H9 (cell line): ENCODE measurements at regions not wholly inside any gene's neighbourhood (a gene's known extent, or its start where the extent isn't known, plus 50 kb on each side); places are given as distances from the start of the nearest gene placed in this dataset.

ENCODE experiments used
- DNase-seq: peaks from one replicate; pipeline ENCODE4 v3.0.0-alpha.2; 2017
- H2AFZ ChIP-seq: one replicate; pipeline ENCODE4 v1.6.1; 2013; ENCODE audit warnings: mild to moderate bottlenecking, low read length, control low read depth, moderate library complexity
- H2AK5ac ChIP-seq: 2 replicates; pipeline ENCODE4 v1.6.1; 2013; ENCODE audit warnings: low read length, control low read depth, mixed read lengths; ENCODE audit not compliant: insufficient read length
- H2BK120ac ChIP-seq: one replicate; pipeline ENCODE4 v1.6.1; 2013; ENCODE audit warnings: low read depth, mild to moderate bottlenecking, low read length, control low read depth, inconsistent platforms; ENCODE audit not compliant: poor library complexity, severe bottlenecking
- H2BK12ac ChIP-seq: 2 replicates; pipeline ENCODE4 v1.6.1; 2013; ENCODE audit warnings: low read length, control low read depth, mixed read lengths, low read depth; ENCODE audit not compliant: insufficient read length
- H2BK15ac ChIP-seq: 2 replicates; pipeline ENCODE4 v1.6.1; 2013; ENCODE audit warnings: low read depth, low read length, control low read depth
- H2BK20ac ChIP-seq: one replicate; pipeline ENCODE4 v1.6.1; 2013; ENCODE audit warnings: low read depth, mild to moderate bottlenecking, low read length, control low read depth, inconsistent platforms; ENCODE audit not compliant: poor library complexity, severe bottlenecking
- H2BK5ac ChIP-seq: 2 replicates; pipeline ENCODE4 v1.6.1; 2013; ENCODE audit warnings: low read length, control low read depth, mixed read lengths; ENCODE audit not compliant: insufficient read length
- H3K14ac ChIP-seq: 2 replicates; pipeline ENCODE4 v1.6.1; 2013; ENCODE audit warnings: low read length, control low read depth; ENCODE audit not compliant: insufficient read depth
- H3K18ac ChIP-seq: 2 replicates; pipeline ENCODE4 v1.6.1; 2013; ENCODE audit warnings: low read depth, mild to moderate bottlenecking, mixed read lengths, low read length, control low read depth; ENCODE audit not compliant: insufficient read length
- H3K23ac ChIP-seq: 2 replicates; pipeline ENCODE4 v1.6.1; 2013; ENCODE audit warnings: low read length, control low read depth, mixed read lengths, low read depth; ENCODE audit not compliant: insufficient read length
- H3K23me2 ChIP-seq: 2 replicates; pipeline ENCODE4 v1.6.1; 2013; ENCODE audit warnings: low read depth, mild to moderate bottlenecking, mixed read lengths, low read length, control low read depth; ENCODE audit not compliant: insufficient read length, poor library complexity, severe bottlenecking
- H3K27ac ChIP-seq: 2 replicates; pipeline ENCODE4 v1.5.1; 2013; ENCODE audit warnings: low read length, control low read depth, mixed read lengths, low read depth; ENCODE audit not compliant: insufficient read length
- H3K27me3 ChIP-seq: 2 replicates; pipeline ENCODE4 v1.6.1; 2013; ENCODE audit warnings: low read length, control low read depth, inconsistent platforms; ENCODE audit not compliant: insufficient read depth
- H3K4ac ChIP-seq: 2 replicates; pipeline ENCODE4 v1.6.1; 2013; ENCODE audit warnings: low read depth, mild to moderate bottlenecking, control low read depth, inconsistent platforms, low read length, moderate library complexity
- H3K4me1 ChIP-seq: 2 replicates; pipeline ENCODE4 v1.6.1; 2013; ENCODE audit warnings: low read length, control low read depth, inconsistent platforms; ENCODE audit not compliant: insufficient read depth
- H3K4me2 ChIP-seq: 2 replicates; pipeline ENCODE4 v1.6.1; 2013; ENCODE audit warnings: low read length, control low read depth, mixed read lengths; ENCODE audit not compliant: insufficient read length, insufficient read depth
- H3K56ac ChIP-seq: 2 replicates; pipeline ENCODE4 v1.6.1; 2013; ENCODE audit warnings: low read depth, mild to moderate bottlenecking, mixed read lengths, low read length, control low read depth; ENCODE audit not compliant: insufficient read length
- H3K79me1 ChIP-seq: 2 replicates; pipeline ENCODE4 v1.6.1; 2013; ENCODE audit warnings: low read depth, mild to moderate bottlenecking, moderate library complexity, low read length, control low read depth, inconsistent platforms; ENCODE audit not compliant: insufficient read depth, poor library complexity, severe bottlenecking
- H3K79me2 ChIP-seq: 2 replicates; pipeline ENCODE4 v1.6.1; 2013; ENCODE audit warnings: low read length, control low read depth, inconsistent platforms; ENCODE audit not compliant: insufficient read depth
- H3K9ac ChIP-seq: 2 replicates; pipeline ENCODE4 v1.6.1; 2013; ENCODE audit warnings: low read length, control low read depth, mixed read lengths; ENCODE audit not compliant: insufficient read length; ENCODE audit errors: extremely low read depth
- H3K9me3 ChIP-seq: one replicate; pipeline ENCODE4 v1.6.1; 2013; ENCODE audit warnings: low read depth, low read length, inconsistent platforms; ENCODE audit not compliant: control insufficient read depth
- H3T11ph ChIP-seq: one replicate; pipeline ENCODE4 v1.6.1; 2013; ENCODE audit warnings: mild to moderate bottlenecking, low read length, control low read depth, inconsistent platforms
- H4K20me1 ChIP-seq: one replicate; pipeline ENCODE4 v1.6.1; 2013; ENCODE audit not compliant: control insufficient read depth, insufficient read length, insufficient read depth
- H4K5ac ChIP-seq: 2 replicates; pipeline ENCODE4 v1.6.1; 2013; ENCODE audit warnings: low read depth, mild to moderate bottlenecking, mixed read lengths, low read length, control low read depth; ENCODE audit not compliant: insufficient read length
- H4K8ac ChIP-seq: replicated peaks from 2 replicates; pipeline ENCODE4 v1.6.1; 2013; ENCODE audit warnings: low read length, control low read depth, mixed read lengths, low read depth; ENCODE audit not compliant: insufficient read length
- H4K91ac ChIP-seq: 2 replicates; pipeline ENCODE4 v1.6.1; 2013; ENCODE audit warnings: low read depth, mild to moderate bottlenecking, moderate library complexity, mixed read lengths, low read length, control low read depth; ENCODE audit not compliant: insufficient read length
- H3K27ac Mint-ChIP-seq, 3 experiments: 2 replicates in 2 of 3; 3 replicates in 1 of 3; pipeline ENCODE4 v1.8.0; 2020 to 2021; ENCODE audit warnings: mixed read lengths in 3 of 3, mild to moderate bottlenecking in 1 of 3, moderate library complexity in 1 of 3
- H3K27me3 Mint-ChIP-seq: 2 replicates; pipeline ENCODE4 v1.8.0; 2021; ENCODE audit warnings: low read depth, mild to moderate bottlenecking, moderate library complexity, mixed read lengths
- H3K36me3 Mint-ChIP-seq, 3 experiments: 2 replicates in 2 of 3; 3 replicates in 1 of 3; pipeline ENCODE4 v1.8.0; 2020 to 2021; ENCODE audit warnings: low read depth in 3 of 3, mixed read lengths in 3 of 3; ENCODE audit not compliant: insufficient read depth in 1 of 3
- H3K4me1 Mint-ChIP-seq, 2 experiments: 2 replicates each; pipeline ENCODE4 v1.8.0; 2020; ENCODE audit warnings: mixed read lengths in 2 of 2
- H3K4me3 Mint-ChIP-seq, 2 experiments: 2 replicates in 1 of 2; 3 replicates in 1 of 2; pipeline ENCODE4 v1.8.0; 2020 to 2021; ENCODE audit warnings: mild to moderate bottlenecking in 2 of 2, mixed read lengths in 2 of 2, moderate library complexity in 1 of 2
- H3K9me3 Mint-ChIP-seq, 2 experiments: 2 replicates in 1 of 2; 3 replicates in 1 of 2; pipeline ENCODE4 v1.8.0; 2020; ENCODE audit warnings: mild to moderate bottlenecking in 2 of 2, mixed read lengths in 2 of 2, moderate library complexity in 1 of 2
- CTCF ChIP-seq: fragments of 200-600 bp; sonication (generic); conservative IDR thresholded peaks from 3 replicates; pipeline ENCODE4 v1.8.0; 2021; ENCODE audit warnings: antibody characterized with exemption, mild to moderate bottlenecking
- WGBS: extraction: QIAGEN DNeasy Blood & Tissue Kit; methylation state at CpG from one replicate; pipeline ENCODE4 v1.1.7; 2013; ENCODE audit warnings: missing lambda C conversion rate, low lambda C conversion rate, mixed read lengths; ENCODE audit not compliant: insufficient read length; ENCODE audit errors: extremely low coverage; 5-methylcytosine and 5-hydroxymethylcytosine counted together

GRCh38 chrX:112968351-112969133 lies 127.9 kb upstream of the AMOT start:
- Histone ChIP-seq H2AK5ac (no peak overlapping the region), H3K23me2 (no peaks in the 10 kb centered on the region), H4K5ac (no peak overlapping the region), H3K27me3 (no peaks in the 10 kb centered on the region), H2AFZ (no peak overlapping the region), H4K8ac (no peak overlapping the region), H3K4me1 (no peaks in the 10 kb centered on the region), H3K79me1 (no peaks in the 10 kb centered on the region), H3K14ac (no peak overlapping the region), H3T11ph (no peak overlapping the region), H3K23ac (no peak overlapping the region), H4K91ac (no peak overlapping the region), H2BK5ac (no peak overlapping the region), H3K27ac (no peak overlapping the region), H3K9me3 (no peaks in the 10 kb centered on the region), H2BK12ac (no peak overlapping the region), H3K56ac (no peak overlapping the region), H2BK20ac (no peak overlapping the region), H3K4me2 (no peak overlapping the region), H4K20me1 (no peaks in the 10 kb centered on the region), H3K18ac (no peak overlapping the region), H3K79me2 (no peaks in the 10 kb centered on the region), H3K4ac (no peak overlapping the region), H2BK120ac (no peak overlapping the region), H3K9ac (no peak overlapping the region), H2BK15ac (no peak overlapping the region)
- TF ChIP-seq CTCF: no peak
- H3K27ac Mint-ChIP-seq: no peak overlapping the region
- no peaks in the 10 kb centered on the region for H3K9me3 Mint-ChIP-seq
- peaks cover 1% of the 10 kb centered on the region for H3K27me3 Mint-ChIP-seq
- H3K4me1 Mint-ChIP-seq: peaks cover 14 to 17% of the 10 kb centered on the region in 2 experiments
- WGBS: no CpG with 5 or more reads among the region's 2 CpGs
- DNase-seq: no peak
- no peaks in the 10 kb centered on the region for H3K36me3 Mint-ChIP-seq
- H3K4me3 Mint-ChIP-seq: no peak overlapping the region
